B cell (primary cell): ENCODE measurements at regions not wholly inside any gene's neighbourhood (a gene's known extent, or its start where the extent isn't known, plus 50 kb on each side); places are given as distances from the start of the nearest gene placed in this dataset.

ENCODE experiments used
- CTCF ChIP-seq: fragments of 200-600 bp; IDR thresholded peaks from one replicate; pipeline ENCODE4 v1.8.0; 2022; ENCODE audit warnings: antibody characterized with exemption, mild to moderate bottlenecking
- EZH2 ChIP-seq: IDR thresholded peaks from 2 replicates; pipeline ENCODE4 v1.6.1; 2012; ENCODE audit warnings: borderline replicate concordance, low read depth, mild to moderate bottlenecking, moderate library complexity, low read length; ENCODE audit not compliant: insufficient read depth, poor library complexity, severe bottlenecking

- TF ChIP-seq CTCF (no peak), EZH2 (no peak)
Observed at GRCh38 chr10:118853916-118854315, 99.1 kb upstream of the CACUL1 start.
